ENCODE measurements at regions not wholly inside any gene's neighbourhood (a gene's known extent, or its start where the extent isn't known, plus 50 kb on each side); places are given as distances from the start of the nearest gene placed in this dataset.

DNA sequence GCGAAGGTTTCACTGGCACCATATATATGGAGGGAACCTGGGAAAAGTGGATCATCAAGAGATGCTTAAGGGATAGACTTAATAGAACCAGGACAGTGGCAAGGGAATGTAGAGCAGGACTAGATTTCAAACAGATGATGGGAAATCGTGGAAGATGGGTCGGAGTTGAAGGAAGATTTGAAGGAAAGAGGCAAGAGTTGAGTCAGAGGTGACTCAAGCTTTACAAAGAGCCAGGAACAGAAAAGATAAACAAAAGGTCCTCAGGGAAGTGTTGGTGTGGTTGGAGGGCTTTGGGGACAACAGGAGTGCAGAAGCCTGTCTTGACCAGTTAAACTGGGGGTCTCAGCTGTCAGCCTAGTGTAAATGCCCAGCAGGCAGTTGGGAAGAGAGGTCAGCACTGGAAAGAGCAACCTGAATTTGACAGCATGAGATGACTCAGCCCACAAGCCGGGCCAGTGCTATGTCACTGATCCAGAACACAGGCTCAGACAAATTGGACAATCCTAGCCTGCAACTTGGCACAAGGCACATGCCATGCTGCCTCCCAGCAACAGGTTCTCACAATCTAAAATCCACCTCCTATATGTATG is 230.5 kb downstream of the IDS start:
- H2AFZ ChIP-seq (ENCODE audit: low read length) = no peak overlapping the region
- no peaks in the 10 kb centered on the region for H3K27me3 ChIP-seq (replicated peaks; ENCODE audit: insufficient read depth, low read length)
- no peak for DNase-seq
- no peaks in the 10 kb centered on the region for H4K20me1 ChIP-seq (ENCODE audit: insufficient read depth, low read length)
- 0 out of 2 replicates have a peak, but pooled peaks cover 5% of the 10 kb centered on the region for H3K4me1 ChIP-seq (ENCODE audit: low read length)
- no peak overlapping the region for H3K27ac ChIP-seq (ENCODE audit: low read length)
- H3K79me2 ChIP-seq (ENCODE audit: low read length) = no peaks in the 10 kb centered on the region
- no peak overlapping the region for H3K4me3 ChIP-seq (ENCODE audit: low read length)
- no peaks in the 10 kb centered on the region for H3K9me3 ChIP-seq (replicated peaks; ENCODE audit: insufficient read depth, low read length)
- no peaks in the 10 kb centered on the region for H3K9me2 ChIP-seq (replicated peaks; ENCODE audit: insufficient read depth, low read length)
- no peaks in the 10 kb centered on the region for H3F3A ChIP-seq (ENCODE audit: insufficient read depth, low read length)
- H3K9ac ChIP-seq (ENCODE audit: low read length) = no peak overlapping the region
- no peak overlapping the region for H3K4me2 ChIP-seq (ENCODE audit: low read depth, low read length)
- no peaks in the 10 kb centered on the region for H3K36me3 ChIP-seq (replicated peaks; ENCODE audit: insufficient read depth, low read length)
- TF ChIP-seq, protein P1, sequence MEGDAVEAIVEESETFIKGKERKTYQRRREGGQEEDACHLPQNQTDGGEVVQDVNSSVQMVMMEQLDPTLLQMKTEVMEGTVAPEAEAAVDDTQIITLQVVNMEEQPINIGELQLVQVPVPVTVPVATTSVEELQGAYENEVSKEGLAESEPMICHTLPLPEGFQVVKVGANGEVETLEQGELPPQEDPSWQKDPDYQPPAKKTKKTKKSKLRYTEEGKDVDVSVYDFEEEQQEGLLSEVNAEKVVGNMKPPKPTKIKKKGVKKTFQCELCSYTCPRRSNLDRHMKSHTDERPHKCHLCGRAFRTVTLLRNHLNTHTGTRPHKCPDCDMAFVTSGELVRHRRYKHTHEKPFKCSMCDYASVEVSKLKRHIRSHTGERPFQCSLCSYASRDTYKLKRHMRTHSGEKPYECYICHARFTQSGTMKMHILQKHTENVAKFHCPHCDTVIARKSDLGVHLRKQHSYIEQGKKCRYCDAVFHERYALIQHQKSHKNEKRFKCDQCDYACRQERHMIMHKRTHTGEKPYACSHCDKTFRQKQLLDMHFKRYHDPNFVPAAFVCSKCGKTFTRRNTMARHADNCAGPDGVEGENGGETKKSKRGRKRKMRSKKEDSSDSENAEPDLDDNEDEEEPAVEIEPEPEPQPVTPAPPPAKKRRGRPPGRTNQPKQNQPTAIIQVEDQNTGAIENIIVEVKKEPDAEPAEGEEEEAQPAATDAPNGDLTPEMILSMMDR (IDR thresholded peaks at IDR 0.05; ENCODE audit: low read length) = no peak
- TF ChIP-seq EZH2 (optimal IDR thresholded peaks at IDR 0.05; ENCODE audit: low read depth, low read length) (no peak), EZH2phosphoT487 (IDR thresholded peaks at IDR 0.05; ENCODE audit: low read length) (no peak)

DNA sequence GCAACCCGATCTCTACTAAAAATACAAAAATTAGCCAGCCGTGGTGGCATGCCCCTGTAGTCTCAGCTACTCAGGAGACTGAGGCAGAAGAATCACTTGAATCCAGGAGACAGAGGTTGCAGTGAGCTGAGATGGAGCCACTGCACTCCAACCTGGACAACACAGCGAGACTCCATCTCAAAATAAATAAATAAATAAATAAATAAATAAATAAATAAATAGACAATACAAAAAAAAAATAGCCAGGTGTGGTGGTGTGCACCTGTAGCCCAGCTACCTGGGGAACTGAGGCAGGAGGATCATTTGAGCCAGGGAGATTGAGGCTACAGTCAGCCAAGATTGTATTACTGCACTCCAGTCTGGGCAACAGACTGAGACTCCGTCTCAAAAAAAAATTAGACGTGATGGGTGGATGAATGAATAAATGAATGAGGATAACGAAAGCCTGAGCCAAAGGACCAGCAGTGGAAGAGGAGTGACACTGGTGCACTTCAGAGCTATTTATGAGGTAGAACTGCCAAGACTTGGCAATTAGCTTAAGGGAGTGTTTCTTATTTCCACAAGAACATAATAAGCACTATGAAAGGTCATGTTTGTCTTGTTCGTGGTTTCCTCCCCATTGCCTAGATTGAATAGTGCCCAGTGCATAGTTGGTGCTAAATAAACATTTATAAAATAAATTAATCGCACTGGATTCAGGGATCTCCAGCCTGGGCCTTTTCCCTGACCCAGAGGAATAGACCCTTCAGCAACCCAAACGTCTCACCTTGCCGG is 232.2 kb downstream of the IDS start:
- Histone ChIP-seq H3K4me2 (ENCODE audit: low read depth, low read length) (no peak overlapping the region), H3K79me2 (ENCODE audit: low read length) (no peaks in the 10 kb centered on the region), H4K20me1 (ENCODE audit: insufficient read depth, low read length) (no peaks in the 10 kb centered on the region), H3K27me3 (replicated peaks; ENCODE audit: insufficient read depth, low read length) (no peaks in the 10 kb centered on the region), H2AFZ (ENCODE audit: low read length) (no peak overlapping the region), H3K9me2 (replicated peaks; ENCODE audit: insufficient read depth, low read length) (no peaks in the 10 kb centered on the region), H3K27ac (ENCODE audit: low read length) (no peak overlapping the region), H3K4me1 (ENCODE audit: low read length) (0 out of 2 replicates have a peak, but pooled peaks cover 5% of the 10 kb centered on the region), H3F3A (ENCODE audit: insufficient read depth, low read length) (no peaks in the 10 kb centered on the region), H3K9ac (ENCODE audit: low read length) (no peak overlapping the region), H3K4me3 (ENCODE audit: low read length) (no peak overlapping the region), H3K36me3 (replicated peaks; ENCODE audit: insufficient read depth, low read length) (no peaks in the 10 kb centered on the region), H3K9me3 (replicated peaks; ENCODE audit: insufficient read depth, low read length) (no peaks in the 10 kb centered on the region)
- TF ChIP-seq, protein P1 (IDR thresholded peaks at IDR 0.05; ENCODE audit: low read length) = no peak
- TF ChIP-seq EZH2 (optimal IDR thresholded peaks at IDR 0.05; ENCODE audit: low read depth, low read length) (no peak), EZH2phosphoT487 (IDR thresholded peaks at IDR 0.05; ENCODE audit: low read length) (no peak)
- no peak for DNase-seq

DNA sequence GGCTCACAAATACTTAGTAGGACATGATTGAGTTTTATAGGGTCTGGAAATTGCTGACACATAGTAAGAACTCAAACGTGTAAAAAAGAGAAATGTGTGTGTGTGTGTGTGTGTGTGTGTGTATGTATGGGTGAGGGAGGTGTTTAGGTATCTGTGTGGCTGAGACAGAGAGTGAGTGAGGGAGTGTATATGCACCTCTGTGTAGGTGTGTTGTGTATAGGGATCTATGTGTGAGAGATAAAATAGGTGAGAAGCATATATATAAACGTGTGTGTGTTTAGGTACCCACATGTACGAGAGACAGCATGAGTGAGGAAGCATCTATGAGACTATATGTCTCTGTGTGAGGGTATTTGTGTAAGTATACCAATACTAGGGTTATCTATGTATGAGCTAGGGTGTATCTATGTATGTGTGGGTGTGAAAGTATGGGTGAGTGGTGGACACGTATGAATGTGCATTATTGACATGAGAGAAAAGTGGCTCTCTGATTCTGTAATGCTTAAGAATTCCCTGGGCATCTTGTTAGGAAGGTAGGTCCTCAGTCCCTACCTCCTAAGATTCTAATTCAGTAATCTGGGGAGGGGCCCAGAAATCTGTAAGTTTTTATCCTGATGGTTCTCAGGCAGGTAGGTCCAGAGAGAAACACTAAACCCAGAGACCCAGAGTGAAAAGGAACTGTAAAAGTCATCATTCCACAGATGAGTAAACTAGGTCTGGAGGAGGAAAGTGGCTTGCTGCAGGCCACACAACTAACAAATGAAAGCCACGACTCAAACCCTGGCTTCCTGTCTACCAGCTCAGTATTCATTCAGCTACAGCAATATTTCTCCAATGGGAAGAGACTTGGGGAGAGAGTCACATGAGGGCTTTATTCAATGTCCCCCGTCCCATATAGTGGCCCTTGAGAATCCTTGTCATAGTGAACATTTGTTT is 237.0 kb downstream of the IDS start:
- H3K4me1 ChIP-seq (ENCODE audit: low read length) = 0 out of 2 replicates have a peak, but pooled peaks cover 5% of the 10 kb centered on the region
- no peaks in the 10 kb centered on the region for H3K36me3 ChIP-seq (replicated peaks; ENCODE audit: insufficient read depth, low read length)
- H3K79me2 ChIP-seq (ENCODE audit: low read length) = no peaks in the 10 kb centered on the region
- no peaks in the 10 kb centered on the region for H3K9me2 ChIP-seq (replicated peaks; ENCODE audit: insufficient read depth, low read length)
- no peaks in the 10 kb centered on the region for H4K20me1 ChIP-seq (ENCODE audit: insufficient read depth, low read length)
- DNase-seq = no peak
- no peaks in the 10 kb centered on the region for H3K9me3 ChIP-seq (replicated peaks; ENCODE audit: insufficient read depth, low read length)
- no peak overlapping the region for H3K9ac ChIP-seq (ENCODE audit: low read length)
- no peak overlapping the region for H2AFZ ChIP-seq (ENCODE audit: low read length)
- no peak overlapping the region for H3K4me3 ChIP-seq (ENCODE audit: low read length)
- TF ChIP-seq EZH2phosphoT487 (IDR thresholded peaks at IDR 0.05; ENCODE audit: low read length) (no peak), EZH2 (optimal IDR thresholded peaks at IDR 0.05; ENCODE audit: low read depth, low read length) (no peak)
- TF ChIP-seq, protein P1 (IDR thresholded peaks at IDR 0.05; ENCODE audit: low read length) = no peak
- H3K4me2 ChIP-seq (ENCODE audit: low read depth, low read length) = no peak overlapping the region
- no peak overlapping the region for H3K27ac ChIP-seq (ENCODE audit: low read length)
- H3F3A ChIP-seq (ENCODE audit: insufficient read depth, low read length) = no peaks in the 10 kb centered on the region
- no peaks in the 10 kb centered on the region for H3K27me3 ChIP-seq (replicated peaks; ENCODE audit: insufficient read depth, low read length)

All from MM.1S (cell line).